ENCODE measurements at regions not wholly inside any gene's neighbourhood (a gene's known extent, or its start where the extent isn't known, plus 50 kb on each side); places are given as distances from the start of the nearest gene placed in this dataset.
"Not testable (repeated sequence)": the region's sequence is repeated elsewhere in the genome, so short reads cannot be mapped to it uniquely, and the experiment has no call there.

DNA sequence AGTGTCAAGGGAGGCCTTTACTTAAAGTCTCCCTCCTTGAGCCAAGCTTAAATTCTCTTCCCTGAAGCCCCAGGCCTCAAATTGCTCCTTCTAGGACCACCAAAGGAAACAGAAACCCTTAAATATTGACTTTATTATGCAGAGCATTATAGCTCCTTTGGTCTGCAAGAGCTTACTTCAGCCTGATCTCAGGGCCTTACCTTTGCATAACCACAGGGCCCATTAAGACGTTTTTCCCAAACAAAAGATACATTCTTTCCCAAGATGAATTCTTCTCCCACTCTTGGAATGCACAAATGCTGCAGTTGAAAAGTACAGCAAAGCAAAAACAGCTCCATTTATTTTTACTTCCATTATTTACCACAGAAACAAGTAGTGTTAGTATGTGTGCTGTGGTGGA lies 130.8 kb downstream of the B3GNT2 start:
- Histone ChIP-seq H3K4me1 (ENCODE audit: insufficient read depth, low read length) (no peaks in the 10 kb centered on the region), H3K4me3 (ENCODE audit: low read depth in 1 of 2, low read length in 2 of 2) (no peak overlapping the region), H3K9ac (ENCODE audit: low read length) (no peak overlapping the region), H3K27ac (ENCODE audit: low read depth, low read length) (no peak overlapping the region), H3K36me3 (ENCODE audit: insufficient read depth, low read length) (no peaks in the 10 kb centered on the region), H3K27me3 (ENCODE audit: control insufficient read depth in 1 of 2, insufficient read depth in 2 of 2, low read length in 2 of 2) (no peaks in the 10 kb centered on the region), H3K9me3 (ENCODE audit: low read length) (peaks cover 7% of the 10 kb centered on the region)

DNA sequence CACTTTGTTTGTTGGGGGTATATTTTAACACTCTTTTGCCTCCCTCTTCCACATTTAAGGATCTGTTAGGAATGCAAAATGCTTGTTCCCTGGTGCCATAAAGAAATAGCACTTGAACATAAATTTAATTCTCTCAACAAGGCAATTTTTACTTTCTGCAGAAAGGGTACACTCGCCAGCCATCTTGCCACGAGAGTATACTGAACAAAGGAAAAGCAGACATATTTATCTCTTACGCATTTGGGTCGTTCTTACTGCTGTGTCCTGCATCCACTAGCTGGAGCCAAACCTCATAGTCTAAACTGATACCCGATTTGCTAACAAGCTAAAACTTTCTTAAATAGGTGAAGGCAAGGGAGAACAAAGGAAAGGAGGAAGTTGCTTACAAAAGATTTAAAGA lies 129.5 kb downstream of the B3GNT2 start:
- H3K36me3 ChIP-seq (ENCODE audit: insufficient read depth, low read length): no peaks in the 10 kb centered on the region
- H3K9me3 ChIP-seq (ENCODE audit: low read length): peaks cover 7% of the 10 kb centered on the region
- no peaks in the 10 kb centered on the region for H3K27me3 ChIP-seq (ENCODE audit: control insufficient read depth in 1 of 2, insufficient read depth in 2 of 2, low read length in 2 of 2)
- H3K27ac ChIP-seq (ENCODE audit: low read depth, low read length): no peak overlapping the region
- no peaks in the 10 kb centered on the region for H3K4me1 ChIP-seq (ENCODE audit: insufficient read depth, low read length)
- H3K9ac ChIP-seq (ENCODE audit: low read length): no peak overlapping the region
- no peak overlapping the region for H3K4me3 ChIP-seq (ENCODE audit: low read depth in 1 of 2, low read length in 2 of 2)

DNA sequence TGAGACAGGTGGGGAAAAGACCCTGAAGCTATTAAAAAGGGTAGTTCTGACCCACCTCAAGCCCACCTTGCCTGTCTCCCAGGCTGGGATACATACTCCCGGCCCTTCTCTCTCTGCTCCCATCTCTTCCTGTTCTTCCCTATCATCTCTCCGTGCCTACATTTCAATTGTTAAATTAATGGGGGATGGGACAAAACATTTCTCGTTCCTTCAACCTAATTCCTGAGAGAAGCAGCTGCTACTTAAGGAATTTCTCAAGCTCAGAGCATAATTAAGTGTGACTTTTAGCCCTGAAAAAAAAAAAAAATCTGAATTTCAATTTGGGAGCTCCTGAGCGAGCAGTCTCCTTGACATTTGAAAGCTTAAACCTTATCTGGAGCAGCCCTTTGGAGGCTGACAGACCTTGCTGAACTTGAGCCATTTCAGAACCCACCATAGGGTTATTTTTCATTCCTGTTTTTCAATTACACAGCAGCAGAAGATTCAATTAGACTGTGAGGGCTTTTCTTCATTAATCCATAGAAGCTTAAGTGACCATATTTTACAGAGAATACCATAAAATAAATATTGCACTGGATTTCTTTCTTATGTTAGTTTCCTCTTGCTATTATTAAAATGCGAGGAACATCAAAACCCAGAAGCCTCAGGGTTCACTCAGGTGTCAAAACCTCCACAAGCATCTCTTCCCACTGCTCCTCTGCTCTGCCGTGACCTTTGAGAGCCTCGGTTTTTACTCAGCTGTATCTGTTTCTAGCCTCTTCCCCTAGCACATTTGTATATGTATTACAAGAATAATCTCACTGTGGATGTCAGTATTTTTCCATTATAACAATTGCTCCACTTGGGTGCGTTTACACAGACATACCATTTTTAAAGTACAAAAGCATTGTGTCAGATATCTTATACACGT lies 125.7 kb downstream of the B3GNT2 start:
- H3K9ac ChIP-seq (ENCODE audit: low read length): no peak overlapping the region
- no peaks in the 10 kb centered on the region for H3K27me3 ChIP-seq (ENCODE audit: control insufficient read depth in 1 of 2, insufficient read depth in 2 of 2, low read length in 2 of 2)
- no peak overlapping the region for H3K27ac ChIP-seq (ENCODE audit: low read depth, low read length)

DNA sequence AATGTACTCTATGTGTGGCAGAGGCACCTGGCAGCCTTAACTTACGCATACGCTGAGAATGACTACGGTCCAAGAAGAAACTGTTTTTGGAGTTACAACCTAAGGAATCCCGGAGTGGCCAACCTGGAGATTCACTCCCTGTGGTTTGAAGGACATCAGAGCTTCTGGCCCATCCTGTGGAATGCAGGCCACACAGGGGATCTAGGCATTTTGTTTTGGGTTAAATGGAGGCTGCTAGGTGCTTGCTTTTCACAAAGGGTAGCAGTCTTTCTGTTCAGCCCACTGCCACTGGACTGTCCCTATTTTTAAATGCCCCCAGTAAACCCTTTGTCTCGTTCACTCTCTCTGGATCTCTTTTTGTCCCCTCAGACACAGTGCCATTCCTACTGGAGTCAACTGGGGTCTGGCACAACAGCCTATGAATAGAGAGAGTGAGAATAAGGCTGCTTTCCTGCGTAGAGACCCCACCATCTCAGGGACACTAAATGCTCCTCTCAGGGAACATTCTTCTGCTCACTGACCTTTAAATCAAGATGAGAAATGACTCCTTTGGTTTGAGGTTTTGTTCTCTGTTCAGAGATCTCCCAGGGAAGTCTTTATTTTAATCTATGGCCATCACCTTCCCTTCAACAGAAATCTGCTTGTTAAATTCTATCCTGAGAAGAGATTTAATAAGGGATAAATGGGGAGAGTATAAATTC lies 124.9 kb downstream of the B3GNT2 start:
- Histone ChIP-seq H3K36me3 (ENCODE audit: insufficient read depth, low read length) (no peaks in the 10 kb centered on the region), H3K4me3 (ENCODE audit: low read depth in 1 of 2, low read length in 2 of 2) (no peak overlapping the region), H3K9me3 (ENCODE audit: low read length) (peaks cover 7% of the 10 kb centered on the region), H3K27me3 (ENCODE audit: control insufficient read depth in 1 of 2, insufficient read depth in 2 of 2, low read length in 2 of 2) (no peaks in the 10 kb centered on the region), H3K27ac (ENCODE audit: low read depth, low read length) (no peak overlapping the region), H3K9ac (ENCODE audit: low read length) (no peak overlapping the region), H3K4me1 (ENCODE audit: insufficient read depth, low read length) (no peaks in the 10 kb centered on the region)

More for the DNA sequence above, 125.7 kb downstream of the B3GNT2 start:
- H3K9me3 ChIP-seq (ENCODE audit: low read length): peaks cover 7% of the 10 kb centered on the region
- H3K36me3 ChIP-seq (ENCODE audit: insufficient read depth, low read length): no peaks in the 10 kb centered on the region
- H3K4me3 ChIP-seq (ENCODE audit: low read depth in 1 of 2, low read length in 2 of 2): no peak overlapping the region
- no peaks in the 10 kb centered on the region for H3K4me1 ChIP-seq (ENCODE audit: insufficient read depth, low read length)

DNA sequence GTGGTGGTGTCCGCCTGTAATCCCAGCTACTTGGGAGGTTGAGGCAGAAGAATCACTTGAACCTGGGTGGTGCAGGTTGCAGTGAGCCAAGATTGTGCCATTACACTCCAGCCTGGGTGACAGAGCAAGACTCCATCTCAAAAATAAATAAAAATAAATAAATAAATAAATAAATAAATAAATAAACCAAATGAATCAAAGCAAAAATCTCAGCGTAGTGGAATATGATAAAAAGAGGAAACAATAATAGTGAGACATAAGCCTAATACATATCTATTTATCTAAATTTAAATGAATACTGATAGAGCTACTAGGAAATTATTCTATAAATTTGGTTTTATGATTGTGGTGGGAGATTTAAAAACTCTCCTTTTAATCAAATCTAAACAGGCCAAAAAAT lies 124.2 kb downstream of the B3GNT2 start:
- H3K27ac ChIP-seq (ENCODE audit: low read depth, low read length); H3K9me3 ChIP-seq (ENCODE audit: low read length): not testable (repeated sequence)

DNA sequence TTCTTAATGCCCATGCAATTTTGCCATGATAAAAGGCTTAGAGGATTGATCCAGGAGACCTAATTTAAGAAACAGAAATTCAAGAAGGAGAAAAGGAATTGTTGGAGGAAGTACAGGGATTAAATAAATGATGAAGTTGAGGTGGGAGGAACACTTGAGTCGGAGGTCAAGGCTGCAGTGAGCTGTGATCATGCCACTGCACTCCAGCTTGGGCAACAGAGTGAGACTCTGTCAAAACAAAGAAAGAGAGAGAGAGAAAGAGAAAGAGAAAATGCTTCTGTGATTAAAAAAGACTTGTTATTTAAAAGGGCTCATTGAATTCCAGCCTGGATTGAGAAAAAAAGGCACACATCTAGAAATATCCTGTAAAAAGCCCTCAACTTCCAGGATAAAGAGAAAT lies 123.2 kb downstream of the B3GNT2 start:
- no peaks in the 10 kb centered on the region for H3K9me3 ChIP-seq (ENCODE audit: low read length)
- no peaks in the 10 kb centered on the region for H3K27me3 ChIP-seq (ENCODE audit: control insufficient read depth in 1 of 2, insufficient read depth in 2 of 2, low read length in 2 of 2)
- H3K9ac ChIP-seq (ENCODE audit: low read length): no peak overlapping the region
- H3K4me1 ChIP-seq (ENCODE audit: insufficient read depth, low read length): no peaks in the 10 kb centered on the region
- no peaks in the 10 kb centered on the region for H3K36me3 ChIP-seq (ENCODE audit: insufficient read depth, low read length)
- no peak overlapping the region for H3K27ac ChIP-seq (ENCODE audit: low read depth, low read length)
- no peak overlapping the region for H3K4me3 ChIP-seq (ENCODE audit: low read depth in 1 of 2, low read length in 2 of 2)

More for the DNA sequence above, 124.2 kb downstream of the B3GNT2 start:
- H3K4me1 ChIP-seq (ENCODE audit: insufficient read depth, low read length); H3K27me3 ChIP-seq (ENCODE audit: control insufficient read depth in 1 of 2, insufficient read depth in 2 of 2, low read length in 2 of 2); H3K9ac ChIP-seq (ENCODE audit: low read length); H3K36me3 ChIP-seq (ENCODE audit: insufficient read depth, low read length); H3K4me3 ChIP-seq (ENCODE audit: low read depth in 1 of 2, low read length in 2 of 2): not testable (repeated sequence)

DNA sequence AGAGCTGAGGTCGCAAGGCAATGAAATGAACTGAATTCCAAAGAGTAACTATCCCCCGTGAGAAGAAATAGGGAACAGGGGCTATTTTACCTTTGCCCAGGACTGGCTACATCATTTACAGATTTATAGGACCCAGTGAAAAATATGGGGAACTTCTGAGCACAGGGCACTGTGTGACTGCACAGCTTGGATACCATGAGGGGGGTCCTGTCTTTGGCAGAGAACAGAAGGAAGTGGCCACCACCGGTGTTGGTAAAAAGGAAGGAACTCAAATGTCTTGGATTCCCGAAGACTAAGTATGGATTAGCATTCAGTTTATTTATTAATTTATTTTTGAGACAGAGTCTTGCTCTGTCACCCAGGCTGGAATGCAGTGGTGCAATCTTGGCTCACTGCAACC lies 119.6 kb downstream of the B3GNT2 start:
- Histone ChIP-seq H3K9ac (ENCODE audit: low read length) (no peak overlapping the region), H3K27ac (ENCODE audit: low read depth, low read length) (no peak overlapping the region), H3K4me3 (ENCODE audit: low read depth in 1 of 2, low read length in 2 of 2) (no peak overlapping the region), H3K36me3 (ENCODE audit: insufficient read depth, low read length) (no peaks in the 10 kb centered on the region), H3K4me1 (ENCODE audit: insufficient read depth, low read length) (no peaks in the 10 kb centered on the region), H3K9me3 (ENCODE audit: low read length) (no peaks in the 10 kb centered on the region), H3K27me3 (ENCODE audit: control insufficient read depth in 1 of 2, insufficient read depth in 2 of 2, low read length in 2 of 2) (no peaks in the 10 kb centered on the region)

DNA sequence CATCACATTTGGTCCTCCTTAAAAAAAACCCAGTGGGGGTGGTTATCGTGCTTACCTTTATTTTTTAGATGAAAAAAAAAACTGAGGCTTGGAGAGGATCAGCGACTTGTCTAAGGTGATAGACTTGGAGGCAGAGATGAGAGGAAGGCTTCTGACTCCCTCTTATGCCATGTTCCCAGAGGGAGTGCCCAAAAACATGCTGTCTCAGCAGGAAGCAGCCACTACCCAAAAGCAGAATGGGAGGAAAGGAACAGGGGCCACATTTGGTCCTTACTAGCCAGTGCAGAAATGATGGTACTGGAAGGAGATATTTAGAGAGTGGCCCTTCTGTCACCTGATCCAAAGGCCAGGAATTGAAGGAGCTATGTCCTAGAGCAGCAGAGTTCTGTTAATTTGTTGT lies 118.4 kb downstream of the B3GNT2 start:
- no peaks in the 10 kb centered on the region for H3K9me3 ChIP-seq (ENCODE audit: low read length)
- H3K4me3 ChIP-seq (ENCODE audit: low read depth in 1 of 2, low read length in 2 of 2): no peak overlapping the region
- no peak overlapping the region for H3K27ac ChIP-seq (ENCODE audit: low read depth, low read length)
- H3K9ac ChIP-seq (ENCODE audit: low read length): no peak overlapping the region
- H3K4me1 ChIP-seq (ENCODE audit: insufficient read depth, low read length): peaks cover 6% of the 10 kb centered on the region
- no peaks in the 10 kb centered on the region for H3K27me3 ChIP-seq (ENCODE audit: control insufficient read depth in 1 of 2, insufficient read depth in 2 of 2, low read length in 2 of 2)
- H3K36me3 ChIP-seq (ENCODE audit: insufficient read depth, low read length): no peaks in the 10 kb centered on the region

DNA sequence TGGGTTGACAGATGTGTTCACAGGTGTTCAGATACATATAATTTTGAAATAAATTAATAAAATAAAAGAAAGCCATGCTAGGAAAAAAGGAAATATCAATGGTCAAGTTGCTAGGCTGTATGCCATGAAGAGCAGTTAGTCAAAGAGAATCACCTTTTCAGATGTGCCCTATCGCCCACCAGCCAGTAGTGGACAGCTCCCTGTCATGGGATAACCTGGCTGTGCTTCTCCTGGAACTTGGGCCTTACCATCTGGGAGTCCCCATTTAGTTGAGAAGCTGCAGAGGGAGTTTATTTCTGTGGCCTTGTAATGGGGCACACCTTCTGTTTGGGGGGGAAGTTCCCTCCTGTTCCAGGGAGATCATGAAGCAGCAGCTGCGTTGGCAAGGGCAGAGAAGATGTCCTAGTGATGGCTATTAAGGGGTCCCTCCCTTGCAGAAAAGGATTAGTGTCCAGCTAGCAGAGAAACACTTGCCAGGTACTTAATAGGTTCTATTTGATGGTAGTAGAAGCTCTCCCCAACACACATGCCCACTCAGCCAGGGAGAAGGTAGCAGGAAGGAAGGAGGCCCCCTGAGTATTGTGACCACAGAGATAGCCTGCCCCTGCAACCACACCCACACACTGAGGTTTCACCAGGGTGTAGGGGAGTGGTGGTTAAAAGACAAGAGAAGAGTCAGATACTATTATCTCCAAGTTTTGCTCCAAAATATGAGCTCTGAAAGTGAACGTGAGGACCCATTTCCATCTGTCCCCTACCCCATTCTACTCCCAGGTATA lies 117.7 kb downstream of the B3GNT2 start:
- no peaks in the 10 kb centered on the region for H3K9me3 ChIP-seq (ENCODE audit: low read length)
- H3K36me3 ChIP-seq (ENCODE audit: insufficient read depth, low read length): no peaks in the 10 kb centered on the region
- no peak overlapping the region for H3K9ac ChIP-seq (ENCODE audit: low read length)
- H3K27ac ChIP-seq (ENCODE audit: low read depth, low read length): no peak overlapping the region
- H3K4me3 ChIP-seq (ENCODE audit: low read depth in 1 of 2, low read length in 2 of 2): no peak overlapping the region
- peaks cover 8% of the 10 kb centered on the region for H3K4me1 ChIP-seq (ENCODE audit: insufficient read depth, low read length)
- no peaks in the 10 kb centered on the region for H3K27me3 ChIP-seq (ENCODE audit: control insufficient read depth in 1 of 2, insufficient read depth in 2 of 2, low read length in 2 of 2)

DNA sequence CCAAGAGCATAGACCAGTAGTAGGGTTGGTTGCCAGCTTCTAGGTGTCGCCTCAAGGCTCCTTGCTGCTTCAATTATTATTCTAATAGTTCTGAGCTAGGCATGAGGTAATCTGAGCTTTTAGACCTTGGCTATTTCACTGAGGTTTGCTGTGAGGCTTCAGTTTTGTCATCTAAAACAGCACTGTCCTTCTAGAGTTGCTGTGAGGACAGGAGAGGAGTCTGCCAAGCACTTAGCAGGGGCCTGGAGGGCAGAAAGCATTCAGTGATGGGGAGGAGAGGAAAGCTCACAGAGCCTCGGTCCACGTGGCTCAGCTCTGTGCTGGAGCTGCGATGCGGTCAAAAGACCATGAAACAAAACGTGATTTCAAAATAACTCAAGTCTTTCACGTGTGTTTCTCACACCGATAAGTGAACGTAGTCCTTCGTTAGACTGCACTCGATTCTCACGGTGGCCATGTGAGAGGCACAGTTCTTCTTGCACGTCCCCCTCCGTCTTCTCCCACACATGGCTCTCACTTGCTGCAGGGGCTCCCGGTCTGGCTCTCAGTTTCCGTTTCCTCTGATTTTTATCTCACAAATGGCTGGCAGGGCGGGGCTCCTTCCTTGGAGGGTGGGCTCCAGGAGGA lies 113.7 kb downstream of the B3GNT2 start:
- Histone ChIP-seq H3K9me3 (ENCODE audit: low read length) (no peaks in the 10 kb centered on the region), H3K27me3 (ENCODE audit: control insufficient read depth in 1 of 2, insufficient read depth in 2 of 2, low read length in 2 of 2) (no peaks in the 10 kb centered on the region), H3K4me3 (ENCODE audit: low read depth in 1 of 2, low read length in 2 of 2) (no peak overlapping the region), H3K27ac (ENCODE audit: low read depth, low read length) (no peak overlapping the region), H3K9ac (ENCODE audit: low read length) (no peak overlapping the region), H3K4me1 (ENCODE audit: insufficient read depth, low read length) (peaks cover 8% of the 10 kb centered on the region), H3K36me3 (ENCODE audit: insufficient read depth, low read length) (no peaks in the 10 kb centered on the region)

DNA sequence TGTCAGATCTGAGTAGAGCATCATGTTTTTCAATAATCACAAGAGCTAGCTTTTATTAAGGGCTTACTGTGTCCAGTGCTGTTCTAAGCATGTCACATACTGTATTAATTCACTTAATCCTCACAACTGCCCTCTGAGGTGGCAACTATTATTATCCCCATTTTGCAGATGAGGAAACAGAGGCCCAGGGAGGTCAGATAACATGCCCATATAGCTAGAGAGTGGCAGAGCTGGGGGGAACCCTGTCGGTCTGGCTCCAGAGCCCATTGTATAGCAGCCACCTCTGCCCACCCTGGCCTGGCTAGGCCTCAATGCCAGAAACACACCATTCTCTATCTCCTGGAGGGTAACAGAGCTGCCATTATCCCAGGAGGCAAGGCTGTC lies 113.2 kb downstream of the B3GNT2 start:
- Histone ChIP-seq H3K27me3 (ENCODE audit: control insufficient read depth in 1 of 2, insufficient read depth in 2 of 2, low read length in 2 of 2) (no peaks in the 10 kb centered on the region), H3K4me1 (ENCODE audit: insufficient read depth, low read length) (peaks cover 8% of the 10 kb centered on the region), H3K9me3 (ENCODE audit: low read length) (no peaks in the 10 kb centered on the region), H3K9ac (ENCODE audit: low read length) (no peak overlapping the region), H3K4me3 (ENCODE audit: low read depth in 1 of 2, low read length in 2 of 2) (no peak overlapping the region), H3K27ac (ENCODE audit: low read depth, low read length) (no peak overlapping the region), H3K36me3 (ENCODE audit: insufficient read depth, low read length) (no peaks in the 10 kb centered on the region)

Data from muscle layer of colon (tissue), 2 donors.